ENCODE measurements at regions not wholly inside any gene's neighbourhood (a gene's known extent, or its start where the extent isn't known, plus 50 kb on each side); places are given as distances from the start of the nearest gene placed in this dataset.

- ChIA-PET POLR2A (no interaction called here), CTCF (interaction anchor here (0.7 kb wide), 1 partner anchor 154 kb away, joined by 3 read pairs; no protein-coding TSS in a partner anchor)
- TF ChIP-seq CTCF (IDR thresholded peaks at IDR 0.05; ENCODE audit: low read depth, low read length), result no peak
- no peak overlapping the region for H3K27ac ChIP-seq (ENCODE audit: low read depth, low read length)
- DNase-seq (ENCODE audit: low read depth, low spot score), result no peak
- H3K9me3 ChIP-seq (ENCODE audit: control insufficient read depth, insufficient read depth, low read length), result peaks cover 14% of the 10 kb centered on the region; the same call in 1 of the 2 replicates
- H3K27me3 ChIP-seq (ENCODE audit: control insufficient read depth, insufficient read depth, low read length), result peaks cover 12% of the 10 kb centered on the region
- H3K4me3 ChIP-seq (ENCODE audit: low read depth, low read length), result no peak overlapping the region
Measured at GRCh38 chr10:132135053-132135872, 51.5 kb upstream of the DPYSL4 start.

GRCh38 chr10:132136097-132136521 is 50.6 kb upstream of the DPYSL4 start:
- peaks cover 14% of the 10 kb centered on the region; the same call in 1 of the 2 replicates for H3K9me3 ChIP-seq (ENCODE audit: control insufficient read depth, insufficient read depth, low read length)
- no peak for DNase-seq (ENCODE audit: low read depth, low spot score)
- H3K27ac ChIP-seq (ENCODE audit: low read depth, low read length), result no peak overlapping the region
- H3K4me3 ChIP-seq (ENCODE audit: low read depth, low read length), result no peak overlapping the region
- H3K27me3 ChIP-seq (ENCODE audit: control insufficient read depth, insufficient read depth, low read length), result peaks cover 12% of the 10 kb centered on the region
- CTCF ChIA-PET, result no interaction called here
- TF ChIP-seq CTCF (IDR thresholded peaks at IDR 0.05; ENCODE audit: low read depth, low read length), result no peak
- POLR2A ChIA-PET, result no interaction called here

GRCh38 chr10:132136689-132137088 is 50.1 kb upstream of the DPYSL4 start:
- H3K27ac ChIP-seq (ENCODE audit: low read depth, low read length), result no peak overlapping the region
- H3K27me3 ChIP-seq (ENCODE audit: control insufficient read depth, insufficient read depth, low read length), result peaks cover 12% of the 10 kb centered on the region
- H3K9me3 ChIP-seq (ENCODE audit: control insufficient read depth, insufficient read depth, low read length), result peaks cover 14% of the 10 kb centered on the region; the same call in 1 of the 2 replicates
- no peak for TF ChIP-seq CTCF (IDR thresholded peaks at IDR 0.05; ENCODE audit: low read depth, low read length)
- ChIA-PET CTCF (no interaction called here), POLR2A (no interaction called here)
- no peak overlapping the region for H3K4me3 ChIP-seq (ENCODE audit: low read depth, low read length)
- no peak for DNase-seq (ENCODE audit: low read depth, low spot score)

Data from AG04450 (cell line).